ENCODE measurements at regions not wholly inside any gene's neighbourhood (a gene's known extent, or its start where the extent isn't known, plus 50 kb on each side); places are given as distances from the start of the nearest gene placed in this dataset.
"Not testable (repeated sequence)": the region's sequence is repeated elsewhere in the genome, so short reads cannot be mapped to it uniquely, and the experiment has no call there.

DNA sequence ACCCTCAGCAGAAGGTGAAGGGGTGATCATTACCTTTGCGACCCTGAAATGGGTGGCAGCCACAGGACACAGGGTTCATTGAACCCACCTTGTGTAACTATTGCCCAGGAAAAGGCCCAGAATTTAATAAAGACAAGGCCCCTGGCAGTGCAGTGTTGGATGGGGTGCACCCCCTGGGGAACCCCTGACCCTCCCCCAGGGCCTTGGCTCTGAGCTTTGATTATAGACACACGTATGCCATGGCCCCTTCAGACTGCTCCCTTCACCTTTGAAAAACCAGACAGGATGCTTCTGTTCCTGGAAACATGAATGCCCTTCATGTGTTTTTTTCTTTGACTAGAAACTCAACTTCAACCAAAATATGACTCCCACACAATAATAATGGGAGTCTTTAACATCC, 93.1 kb downstream of the POTEH start:
- H3K36me3 ChIP-seq (replicated peaks in 1 of 2; ENCODE audit: control extremely low read depth in 1 of 2, control insufficient read depth in 1 of 2, extremely low read depth in 1 of 2, insufficient read depth in 2 of 2, low read length in 1 of 2); H3K9me3 ChIP-seq (ENCODE audit: control extremely low read depth in 1 of 3, control insufficient read depth in 2 of 3, insufficient read depth in 1 of 3, low read length in 2 of 3); H3K27ac ChIP-seq (ENCODE audit: low read length in 2 of 2); H3K9ac ChIP-seq (ENCODE audit: low read length); H3K4me1 ChIP-seq (ENCODE audit: control insufficient read depth in 2 of 2, insufficient read depth in 2 of 2, low read length in 2 of 2); POLR2A ChIA-PET; H3K9me3 Mint-ChIP-seq (ENCODE audit: insufficient read depth); H3K79me2 ChIP-seq (ENCODE audit: control insufficient read depth, insufficient read depth, low read length); DNase-seq; H3K27ac Mint-ChIP-seq; H4K20me1 ChIP-seq (ENCODE audit: control insufficient read depth, insufficient read depth, low read length, poor library complexity, severe bottlenecking); CTCF ChIA-PET; H3K4me3 Mint-ChIP-seq; intact Hi-C loops (cut with micrococcal nuclease); H2AFZ ChIP-seq (ENCODE audit: insufficient read depth, low read depth, low read length, poor library complexity, severe bottlenecking); H3K4me3 ChIP-seq (ENCODE audit: control extremely low read depth in 1 of 5, extremely low read depth in 1 of 5, insufficient read depth in 1 of 5, low read depth in 2 of 5, low read length in 4 of 5); H3K27me3 ChIP-seq (replicated peaks in 1 of 4; ENCODE audit: control extremely low read depth in 1 of 4, control insufficient read depth in 3 of 4, insufficient read depth in 4 of 4, low read length in 3 of 4); H3K27me3 Mint-ChIP-seq; ATAC-seq (ENCODE audit: low read depth); H3K4me1 Mint-ChIP-seq; H3K4me2 ChIP-seq (replicated peaks; ENCODE audit: low read depth, low read length, poor library complexity, severe bottlenecking): not testable (repeated sequence)
- WGBS (ENCODE audit: insufficient coverage): no CpG with 5 or more reads among the region's 2 CpGs

DNA sequence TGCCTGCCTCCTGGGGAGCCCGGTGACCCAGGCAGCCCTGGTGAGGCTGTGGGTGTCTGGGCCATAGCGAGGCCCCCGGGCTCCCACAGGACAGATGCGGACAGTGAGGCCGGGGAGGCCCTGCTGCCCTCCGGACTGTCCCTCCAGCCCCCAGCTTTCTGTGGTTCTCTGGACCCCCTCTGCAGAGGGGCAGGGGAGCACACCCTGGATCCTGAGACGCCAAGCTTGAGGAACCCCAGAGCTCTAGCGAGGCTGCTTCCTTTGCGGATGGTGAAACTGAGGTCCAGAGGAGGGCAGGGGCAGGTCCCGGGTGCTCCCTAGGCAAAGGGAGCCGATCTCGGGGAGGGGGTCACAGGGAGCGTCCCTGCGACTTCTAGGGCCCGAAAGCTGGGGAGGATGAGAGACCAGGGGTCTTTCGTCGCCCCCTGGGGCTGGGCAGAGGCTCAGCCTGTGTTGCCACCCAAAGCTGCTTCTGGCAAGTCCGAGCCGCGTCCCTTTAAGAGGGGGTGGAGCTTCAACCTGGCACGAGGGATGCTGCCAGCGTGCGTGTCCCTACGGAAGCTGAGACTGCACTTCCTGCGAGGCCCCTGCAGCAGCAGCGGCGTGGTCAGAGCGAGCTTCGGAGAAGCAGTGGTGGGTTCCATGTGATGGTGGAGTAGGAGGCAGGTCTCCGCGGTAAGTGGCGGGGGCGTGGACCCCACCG, 94.7 kb downstream of the POTEH start:
- H3K36me3 ChIP-seq (replicated peaks in 1 of 2; ENCODE audit: control extremely low read depth in 1 of 2, control insufficient read depth in 1 of 2, extremely low read depth in 1 of 2, insufficient read depth in 2 of 2, low read length in 1 of 2); H3K79me2 ChIP-seq (ENCODE audit: control insufficient read depth, insufficient read depth, low read length); H3K4me2 ChIP-seq (replicated peaks; ENCODE audit: low read depth, low read length, poor library complexity, severe bottlenecking); H3K4me3 ChIP-seq (ENCODE audit: control extremely low read depth in 1 of 5, extremely low read depth in 1 of 5, insufficient read depth in 1 of 5, low read depth in 2 of 5, low read length in 4 of 5); H3K27ac ChIP-seq (ENCODE audit: low read length in 2 of 2); intact Hi-C loops (cut with micrococcal nuclease); H3K27ac Mint-ChIP-seq; H3K4me1 ChIP-seq (ENCODE audit: control insufficient read depth in 2 of 2, insufficient read depth in 2 of 2, low read length in 2 of 2); H2AFZ ChIP-seq (ENCODE audit: insufficient read depth, low read depth, low read length, poor library complexity, severe bottlenecking); H3K27me3 Mint-ChIP-seq; H3K9me3 ChIP-seq (ENCODE audit: control extremely low read depth in 1 of 3, control insufficient read depth in 2 of 3, insufficient read depth in 1 of 3, low read length in 2 of 3); H3K4me1 Mint-ChIP-seq; H3K4me3 Mint-ChIP-seq; H3K9ac ChIP-seq (ENCODE audit: low read length); CTCF ChIA-PET; H4K20me1 ChIP-seq (ENCODE audit: control insufficient read depth, insufficient read depth, low read length, poor library complexity, severe bottlenecking); H3K27me3 ChIP-seq (replicated peaks in 1 of 4; ENCODE audit: control extremely low read depth in 1 of 4, control insufficient read depth in 3 of 4, insufficient read depth in 4 of 4, low read length in 3 of 4); H3K9me3 Mint-ChIP-seq (ENCODE audit: insufficient read depth); DNase-seq; POLR2A ChIA-PET: not testable (repeated sequence)
- peak; percentile 45 for ATAC-seq (ENCODE audit: low read depth)
- WGBS (ENCODE audit: insufficient coverage): no CpG with 5 or more reads among the region's 34 CpGs

DNA sequence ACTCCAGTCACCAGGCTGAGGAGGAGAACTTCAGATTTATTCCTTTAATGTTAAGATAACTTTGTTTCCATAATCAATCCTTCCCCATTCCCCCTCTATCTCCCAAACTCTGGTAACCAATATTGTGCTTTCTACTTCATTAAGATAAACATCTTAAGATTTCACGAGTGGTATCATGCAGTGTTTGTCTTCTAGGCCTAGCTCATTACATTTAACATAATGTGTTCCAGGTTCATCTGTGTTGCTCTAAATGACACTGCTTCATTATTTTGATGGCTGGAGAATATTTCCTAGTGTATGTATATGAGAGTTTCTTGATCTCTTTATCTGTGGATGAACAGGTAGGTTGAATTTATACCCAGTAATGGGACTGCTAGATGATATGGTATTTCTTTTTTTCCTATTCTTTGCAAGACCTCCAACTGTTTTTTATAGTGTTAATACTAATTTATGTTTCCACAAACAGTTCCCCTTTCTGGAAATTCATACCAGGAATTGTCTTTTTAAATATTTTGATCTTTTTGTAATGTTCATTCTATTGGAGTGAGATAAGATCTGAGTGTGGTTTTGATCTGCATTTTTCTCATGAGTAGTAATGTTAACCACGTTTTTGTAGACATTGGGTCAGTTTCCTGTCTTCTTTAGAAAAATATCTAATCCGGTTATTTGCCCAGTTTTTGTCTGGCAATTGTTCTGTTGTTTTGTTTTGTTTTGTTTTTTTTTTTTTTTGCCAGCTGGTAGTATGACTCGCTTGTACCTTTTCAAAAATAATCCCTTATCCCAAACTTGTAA, 97.3 kb downstream of the POTEH start:
- H3K4me1 Mint-ChIP-seq; intact Hi-C loops (cut with micrococcal nuclease); H3K27ac ChIP-seq (ENCODE audit: low read length in 2 of 2); ATAC-seq (ENCODE audit: low read depth); H4K20me1 ChIP-seq (ENCODE audit: control insufficient read depth, insufficient read depth, low read length, poor library complexity, severe bottlenecking); H3K27ac Mint-ChIP-seq; H3K4me3 ChIP-seq (ENCODE audit: control extremely low read depth in 1 of 5, extremely low read depth in 1 of 5, insufficient read depth in 1 of 5, low read depth in 2 of 5, low read length in 4 of 5); H3K4me1 ChIP-seq (ENCODE audit: control insufficient read depth in 2 of 2, insufficient read depth in 2 of 2, low read length in 2 of 2); H3K79me2 ChIP-seq (ENCODE audit: control insufficient read depth, insufficient read depth, low read length); H3K9me3 Mint-ChIP-seq (ENCODE audit: insufficient read depth); H3K27me3 ChIP-seq (replicated peaks in 1 of 4; ENCODE audit: control extremely low read depth in 1 of 4, control insufficient read depth in 3 of 4, insufficient read depth in 4 of 4, low read length in 3 of 4); H3K27me3 Mint-ChIP-seq; H3K9me3 ChIP-seq (ENCODE audit: control extremely low read depth in 1 of 3, control insufficient read depth in 2 of 3, insufficient read depth in 1 of 3, low read length in 2 of 3); CTCF ChIA-PET; H3K4me2 ChIP-seq (replicated peaks; ENCODE audit: low read depth, low read length, poor library complexity, severe bottlenecking); H3K4me3 Mint-ChIP-seq; H2AFZ ChIP-seq (ENCODE audit: insufficient read depth, low read depth, low read length, poor library complexity, severe bottlenecking); POLR2A ChIA-PET; H3K36me3 ChIP-seq (replicated peaks in 1 of 2; ENCODE audit: control extremely low read depth in 1 of 2, control insufficient read depth in 1 of 2, extremely low read depth in 1 of 2, insufficient read depth in 2 of 2, low read length in 1 of 2); DNase-seq; H3K9ac ChIP-seq (ENCODE audit: low read length): not testable (repeated sequence)
- WGBS (ENCODE audit: insufficient coverage): no CpG with 5 or more reads among the region's 4 CpGs

DNA sequence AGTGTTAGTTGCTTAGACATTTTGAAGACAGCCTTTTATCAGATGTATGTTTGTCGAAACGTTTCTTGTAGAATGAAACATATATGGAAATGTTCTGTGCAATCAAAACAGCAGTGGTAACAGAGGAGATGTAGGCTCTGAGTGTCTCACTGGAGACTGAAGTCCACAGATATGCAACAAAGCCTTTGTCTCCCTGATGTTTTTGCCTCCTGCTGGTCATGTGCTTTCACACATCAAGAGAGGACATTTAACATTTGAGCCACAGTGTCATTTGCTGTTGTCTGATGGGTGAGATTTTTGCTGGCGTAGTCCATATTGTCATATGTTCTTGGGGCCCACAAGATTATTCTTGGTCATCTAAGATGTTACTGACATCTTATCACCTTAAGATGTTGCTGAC, 101.7 kb downstream of the POTEH start:
- H4K20me1 ChIP-seq (ENCODE audit: control insufficient read depth, insufficient read depth, low read length, poor library complexity, severe bottlenecking); H3K27me3 ChIP-seq (replicated peaks in 1 of 4; ENCODE audit: control extremely low read depth in 1 of 4, control insufficient read depth in 3 of 4, insufficient read depth in 4 of 4, low read length in 3 of 4); H3K4me2 ChIP-seq (replicated peaks; ENCODE audit: low read depth, low read length, poor library complexity, severe bottlenecking); H3K4me3 ChIP-seq (ENCODE audit: control extremely low read depth in 1 of 5, extremely low read depth in 1 of 5, insufficient read depth in 1 of 5, low read depth in 2 of 5, low read length in 4 of 5); H3K9me3 Mint-ChIP-seq (ENCODE audit: insufficient read depth); DNase-seq; H3K79me2 ChIP-seq (ENCODE audit: control insufficient read depth, insufficient read depth, low read length); intact Hi-C loops (cut with micrococcal nuclease); POLR2A ChIA-PET; H3K9ac ChIP-seq (ENCODE audit: low read length); H3K36me3 ChIP-seq (replicated peaks in 1 of 2; ENCODE audit: control extremely low read depth in 1 of 2, control insufficient read depth in 1 of 2, extremely low read depth in 1 of 2, insufficient read depth in 2 of 2, low read length in 1 of 2); H3K4me1 ChIP-seq (ENCODE audit: control insufficient read depth in 2 of 2, insufficient read depth in 2 of 2, low read length in 2 of 2); H3K4me3 Mint-ChIP-seq; H3K9me3 ChIP-seq (ENCODE audit: control extremely low read depth in 1 of 3, control insufficient read depth in 2 of 3, insufficient read depth in 1 of 3, low read length in 2 of 3); CTCF ChIA-PET; ATAC-seq (ENCODE audit: low read depth); H3K27ac Mint-ChIP-seq; H3K27me3 Mint-ChIP-seq; H3K27ac ChIP-seq (ENCODE audit: low read length in 2 of 2); H2AFZ ChIP-seq (ENCODE audit: insufficient read depth, low read depth, low read length, poor library complexity, severe bottlenecking); H3K4me1 Mint-ChIP-seq: not testable (repeated sequence)
- no CpG with 5 or more reads among the region's 3 CpGs for WGBS (ENCODE audit: insufficient coverage)

Data from B cell (primary cell).